IPS-20b (cell line): ENCODE measurements at regions not wholly inside any gene's neighbourhood (a gene's known extent, or its start where the extent isn't known, plus 50 kb on each side); places are given as distances from the start of the nearest gene placed in this dataset.
"Not testable (repeated sequence)": the region's sequence is repeated elsewhere in the genome, so short reads cannot be mapped to it uniquely, and the experiment has no call there.

Experiments
- H3K27ac ChIP-seq: one replicate; pipeline ENCODE4 v1.5.1; 2013; ENCODE audit warnings: low read length
- H3K27me3 ChIP-seq: 2 replicates; pipeline ENCODE4 v1.6.1; 2013; ENCODE audit warnings: mild to moderate bottlenecking, low read length, inconsistent platforms; ENCODE audit not compliant: insufficient read depth
- H3K36me3 ChIP-seq: 2 replicates; pipeline ENCODE4 v1.6.1; 2013; ENCODE audit warnings: low read depth, mild to moderate bottlenecking, inconsistent platforms, low read length, moderate library complexity; ENCODE audit not compliant: insufficient read depth
- H3K4me1 ChIP-seq: 2 replicates; pipeline ENCODE4 v1.6.1; 2013; ENCODE audit warnings: mild to moderate bottlenecking, control low read depth, inconsistent platforms, low read length, moderate library complexity; ENCODE audit not compliant: insufficient read depth
- H3K4me3 ChIP-seq: 2 replicates; pipeline ENCODE4 v1.5.1; 2013; ENCODE audit warnings: mild to moderate bottlenecking, low read length, inconsistent platforms
- H3K9ac ChIP-seq: 2 replicates; pipeline ENCODE4 v1.6.1; 2013; ENCODE audit warnings: low read depth, mild to moderate bottlenecking, inconsistent platforms, low read length, moderate library complexity
- H3K9me3 ChIP-seq: 2 replicates; pipeline ENCODE4 v1.6.1; 2013; ENCODE audit warnings: mild to moderate bottlenecking, low read depth, low read length, inconsistent platforms; ENCODE audit not compliant: insufficient read depth

- H3K4me3 ChIP-seq, H3K36me3 ChIP-seq, H3K9ac ChIP-seq: not testable (repeated sequence)
Observed at GRCh38 chr18:41865796-41866195, 89.2 kb upstream of the PIK3C3 start.

GRCh38 chr18:41864216-41864615 lies 90.8 kb upstream of the PIK3C3 start:
- no peaks in the 10 kb centered on the region for H3K9me3 ChIP-seq
- no peak overlapping the region for H3K4me3 ChIP-seq
- no peaks in the 10 kb centered on the region for H3K4me1 ChIP-seq
- no peak overlapping the region for H3K9ac ChIP-seq
- no peaks in the 10 kb centered on the region for H3K36me3 ChIP-seq
- H3K27me3 ChIP-seq: no peaks in the 10 kb centered on the region
- no peak overlapping the region for H3K27ac ChIP-seq

More at GRCh38 chr18:41865796-41866195, 89.2 kb upstream of the PIK3C3 start:
- not testable (repeated sequence) for H3K4me1 ChIP-seq, H3K9me3 ChIP-seq, H3K27ac ChIP-seq, H3K27me3 ChIP-seq

DNA sequence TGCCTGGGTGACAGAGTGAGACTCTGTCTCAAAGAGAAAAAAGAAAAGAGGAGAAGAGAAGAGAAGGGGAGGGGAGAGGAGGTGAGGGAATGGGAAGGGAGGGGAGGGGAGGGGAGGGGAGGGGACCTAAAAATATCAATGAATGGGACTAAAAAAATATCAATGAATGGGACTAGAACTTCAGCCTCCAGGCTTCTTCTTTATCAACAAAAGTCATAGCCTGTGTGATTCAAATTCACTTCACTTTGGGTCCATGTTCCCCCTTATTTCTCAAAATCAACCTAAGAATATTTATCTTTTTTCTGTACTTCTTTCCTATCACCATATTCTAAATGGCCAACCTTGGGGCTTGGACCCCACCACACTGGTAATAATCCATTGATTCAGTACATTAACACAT lies 92.1 kb upstream of the PIK3C3 start:
- Histone ChIP-seq H3K4me1 (no peaks in the 10 kb centered on the region), H3K27me3 (no peaks in the 10 kb centered on the region), H3K36me3 (no peaks in the 10 kb centered on the region), H3K9ac (no peak overlapping the region), H3K9me3 (no peaks in the 10 kb centered on the region), H3K4me3 (no peak overlapping the region), H3K27ac (no peak overlapping the region)

DNA sequence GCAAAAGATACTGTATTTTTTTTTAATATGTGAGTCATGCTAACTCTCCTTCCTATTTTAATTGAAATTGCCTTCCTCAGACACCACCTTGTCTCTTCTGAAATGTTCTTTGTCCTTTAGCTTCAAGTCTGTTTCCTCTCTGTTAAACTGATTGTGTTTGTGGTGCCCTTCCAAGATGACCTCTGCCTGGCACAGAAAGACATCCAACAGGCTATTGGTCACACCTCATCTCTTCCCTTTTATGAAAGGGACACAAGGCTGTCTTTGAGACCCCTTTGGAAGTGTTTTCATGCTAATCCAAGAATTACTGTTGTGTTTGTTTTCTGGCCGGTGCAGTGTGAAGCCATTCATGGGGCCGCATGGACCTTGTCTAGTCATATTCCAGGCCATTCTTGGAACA lies 94.0 kb upstream of the PIK3C3 start:
- no peak overlapping the region for H3K27ac ChIP-seq
- no peak overlapping the region for H3K9ac ChIP-seq
- H3K36me3 ChIP-seq: no peaks in the 10 kb centered on the region
- no peaks in the 10 kb centered on the region; the same call in 1 of the 2 replicates for H3K27me3 ChIP-seq
- no peak overlapping the region for H3K4me3 ChIP-seq
- no peaks in the 10 kb centered on the region for H3K9me3 ChIP-seq
- H3K4me1 ChIP-seq: no peaks in the 10 kb centered on the region

DNA sequence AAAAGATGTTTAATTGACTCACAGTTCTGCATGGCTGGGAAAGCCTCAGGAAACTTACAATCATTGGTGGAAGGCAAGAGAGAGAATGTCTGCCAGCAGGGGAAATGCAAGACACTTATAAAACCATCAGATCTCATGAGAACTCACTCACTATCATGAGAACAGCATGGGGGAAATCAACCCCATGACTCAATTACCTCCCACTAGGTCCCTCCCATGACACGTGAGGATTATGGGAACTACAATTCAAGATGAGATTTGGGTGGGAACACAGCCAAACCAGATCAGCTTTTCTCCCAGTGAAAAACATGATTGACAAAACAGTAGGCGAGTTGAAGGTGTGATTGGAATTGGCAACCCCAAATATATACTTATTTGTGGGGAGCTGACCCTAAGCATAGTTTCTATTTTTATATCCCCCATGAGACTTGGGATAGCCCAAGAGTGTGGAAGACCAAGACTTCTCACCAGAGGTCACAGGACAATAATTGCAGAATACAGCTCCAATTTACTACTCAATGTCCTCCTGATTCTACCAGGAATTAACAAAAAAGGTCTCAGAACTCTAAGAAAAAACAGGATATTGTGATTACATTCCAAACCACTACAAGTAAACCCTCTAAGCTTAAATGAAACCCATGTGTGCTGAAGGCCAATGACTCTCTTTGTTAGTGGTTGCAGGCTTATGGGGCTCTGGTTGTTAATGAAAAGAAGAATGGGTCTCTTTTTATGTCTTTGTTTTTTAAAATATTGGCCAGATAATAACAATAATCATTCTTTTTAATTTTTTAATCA lies 96.1 kb upstream of the PIK3C3 start:
- Histone ChIP-seq H3K4me3 (no peak overlapping the region), H3K9me3 (no peaks in the 10 kb centered on the region), H3K36me3 (no peaks in the 10 kb centered on the region), H3K9ac (no peak overlapping the region), H3K27ac (no peak overlapping the region), H3K4me1 (no peaks in the 10 kb centered on the region), H3K27me3 (no peaks in the 10 kb centered on the region; the same call in 1 of the 2 replicates)

DNA sequence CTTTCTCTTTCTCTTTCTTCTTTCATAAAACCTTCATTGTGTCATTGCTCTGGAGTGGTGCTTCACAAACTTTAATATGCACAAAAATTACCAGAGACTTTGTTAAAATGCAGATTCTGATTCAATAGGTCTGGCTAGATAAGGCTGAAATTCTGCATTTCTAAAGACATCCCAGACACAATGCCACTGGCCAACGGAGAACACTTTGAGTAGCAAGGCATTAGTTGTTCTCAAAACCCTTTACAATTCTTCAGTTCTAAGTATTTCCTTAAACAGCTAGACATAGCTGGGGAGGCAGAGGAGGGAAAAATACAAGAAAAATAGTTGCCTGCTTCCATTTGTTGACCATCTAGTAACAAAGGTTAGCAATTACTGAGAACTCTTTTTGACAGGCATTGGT lies 101.8 kb upstream of the PIK3C3 start:
- H3K4me3 ChIP-seq: no peak overlapping the region
- H3K27ac ChIP-seq: no peak overlapping the region
- H3K9me3 ChIP-seq: no peaks in the 10 kb centered on the region
- H3K4me1 ChIP-seq: peaks cover 10% of the 10 kb centered on the region; the same call in 1 of the 2 replicates
- no peaks in the 10 kb centered on the region; the same call in 1 of the 2 replicates for H3K27me3 ChIP-seq
- no peak overlapping the region for H3K9ac ChIP-seq
- no peaks in the 10 kb centered on the region for H3K36me3 ChIP-seq

DNA sequence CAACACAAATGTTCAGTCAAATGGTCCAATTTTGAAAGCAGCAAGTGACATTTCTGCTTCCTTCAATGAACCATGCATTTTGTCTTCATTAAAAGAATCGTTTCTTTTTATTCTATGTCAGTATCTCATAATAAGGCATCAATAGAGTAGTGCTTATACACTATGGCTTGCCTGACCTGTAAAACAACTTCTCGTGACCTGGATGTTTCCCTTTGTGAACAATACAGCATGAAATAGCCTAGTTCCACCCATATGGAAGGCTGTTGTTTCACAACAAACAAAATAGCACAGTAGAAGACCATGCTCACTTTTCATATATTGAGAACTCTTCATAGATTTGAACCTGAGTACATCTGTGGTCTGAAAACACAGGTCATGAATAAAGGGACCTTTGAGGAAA lies 104.3 kb upstream of the PIK3C3 start:
- Histone ChIP-seq H3K4me1 (peaks cover 10% of the 10 kb centered on the region; the same call in 1 of the 2 replicates), H3K36me3 (no peaks in the 10 kb centered on the region), H3K27me3 (no peaks in the 10 kb centered on the region; the same call in 1 of the 2 replicates), H3K27ac (no peak overlapping the region), H3K4me3 (no peak overlapping the region), H3K9me3 (no peaks in the 10 kb centered on the region), H3K9ac (no peak overlapping the region)

DNA sequence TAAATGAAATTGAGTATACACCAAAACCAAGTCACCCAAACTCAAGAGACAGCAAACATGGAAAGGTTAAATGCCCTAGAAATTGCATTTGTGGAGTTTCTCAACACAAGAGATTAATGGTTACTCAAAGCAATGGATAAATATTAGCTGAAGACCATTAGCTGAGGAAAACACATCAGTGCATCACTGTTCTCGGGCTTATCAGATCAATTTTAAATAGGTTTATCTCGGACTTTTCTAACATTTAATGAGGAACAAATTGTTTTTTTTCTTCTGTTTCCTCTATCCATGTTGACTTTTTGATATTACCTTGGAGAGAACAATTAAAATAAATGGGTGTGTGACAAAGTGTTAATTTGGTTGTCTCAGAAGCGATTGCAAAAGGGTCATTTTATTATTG lies 105.4 kb upstream of the PIK3C3 start:
- peaks cover 10% of the 10 kb centered on the region; the same call in 1 of the 2 replicates for H3K4me1 ChIP-seq

DNA sequence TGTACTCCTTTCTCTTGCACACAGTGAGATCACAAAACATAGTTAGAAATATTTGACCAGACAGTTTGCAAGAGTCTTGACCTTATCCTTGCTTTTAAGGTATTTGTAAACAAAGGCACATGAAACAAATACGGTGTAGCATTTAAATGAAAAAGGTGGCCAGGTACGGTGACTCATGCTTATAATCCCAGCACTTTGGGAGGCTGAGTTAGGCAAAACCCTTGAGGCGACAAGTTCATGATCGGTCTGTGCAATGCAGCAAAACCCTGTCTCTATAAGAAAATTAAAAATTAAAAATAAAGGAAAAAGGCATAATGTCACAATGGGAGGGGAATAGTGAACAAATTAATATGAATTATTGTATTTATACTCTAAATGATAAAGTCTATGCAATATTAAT lies 109.5 kb upstream of the PIK3C3 start:
- no peak overlapping the region for H3K27ac ChIP-seq
- H3K4me3 ChIP-seq: no peak overlapping the region
- H3K4me1 ChIP-seq: peaks cover 4% of the 10 kb centered on the region; the same call in 1 of the 2 replicates
- H3K9ac ChIP-seq: no peak overlapping the region
- no peaks in the 10 kb centered on the region for H3K27me3 ChIP-seq
- H3K9me3 ChIP-seq: no peaks in the 10 kb centered on the region
- no peaks in the 10 kb centered on the region for H3K36me3 ChIP-seq

More for the DNA sequence above, 105.4 kb upstream of the PIK3C3 start:
- Histone ChIP-seq H3K4me3 (no peak overlapping the region), H3K27me3 (no peaks in the 10 kb centered on the region), H3K36me3 (no peaks in the 10 kb centered on the region), H3K9ac (no peak overlapping the region), H3K9me3 (no peaks in the 10 kb centered on the region), H3K27ac (no peak overlapping the region)

DNA sequence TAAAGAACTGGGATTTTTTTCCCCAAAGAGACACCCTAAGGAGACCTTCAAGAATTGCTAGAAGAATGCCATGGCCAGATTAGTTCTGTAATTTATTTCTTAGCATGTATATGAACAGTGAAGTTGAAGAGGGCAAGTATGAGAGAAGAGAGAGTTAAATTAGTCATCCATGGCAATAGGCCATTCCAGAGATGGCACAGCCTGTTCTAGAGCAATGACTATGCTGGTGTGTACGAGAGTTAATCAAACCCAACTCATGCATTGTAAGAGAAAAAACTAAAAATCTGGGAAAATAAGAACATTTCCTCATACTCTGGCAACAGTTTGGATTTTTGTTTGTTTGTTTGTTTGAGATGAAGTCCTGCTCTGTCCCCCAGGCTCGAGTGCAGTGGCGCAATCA lies 112.1 kb upstream of the PIK3C3 start:
- peaks cover 8% of the 10 kb centered on the region; the same call in 1 of the 2 replicates for H3K4me1 ChIP-seq
- H3K27ac ChIP-seq: no peak overlapping the region
- no peaks in the 10 kb centered on the region for H3K9me3 ChIP-seq
- H3K9ac ChIP-seq: no peak overlapping the region
- H3K4me3 ChIP-seq: no peak overlapping the region
- no peaks in the 10 kb centered on the region for H3K36me3 ChIP-seq
- no peaks in the 10 kb centered on the region for H3K27me3 ChIP-seq

- no peak overlapping the region for H3K4me3 ChIP-seq
- no peak overlapping the region for H3K27ac ChIP-seq
- no peaks in the 10 kb centered on the region for H3K27me3 ChIP-seq
- no peaks in the 10 kb centered on the region for H3K36me3 ChIP-seq
- no peak overlapping the region for H3K9ac ChIP-seq
- H3K4me1 ChIP-seq: no peaks in the 10 kb centered on the region
- H3K9me3 ChIP-seq: no peaks in the 10 kb centered on the region
Observed at GRCh38 chr18:41829647-41830516, 125.2 kb upstream of the PIK3C3 start.
